Fibroblast of villous mesenchyme (primary cell): ENCODE measurements at regions not wholly inside any gene's neighbourhood (a gene's known extent, or its start where the extent isn't known, plus 50 kb on each side); places are given as distances from the start of the nearest gene placed in this dataset.

Experiments
- DNase-seq: peaks from one replicate; pipeline ENCODE4 v3.0.0-alpha.2; 2010; ENCODE audit warnings: low read depth
- H3K4me3 ChIP-seq: 2 replicates; pipeline ENCODE4 v1.5.1; 2011; ENCODE audit warnings: low read depth, mild to moderate bottlenecking, low read length
- TF ChIP-seq, protein P1 (sequence below): IDR thresholded peaks from 2 replicates; pipeline ENCODE4 v1.5.1; 2012; ENCODE audit warnings: low read depth, mild to moderate bottlenecking, low read length; ENCODE audit not compliant: insufficient read depth

DNA sequence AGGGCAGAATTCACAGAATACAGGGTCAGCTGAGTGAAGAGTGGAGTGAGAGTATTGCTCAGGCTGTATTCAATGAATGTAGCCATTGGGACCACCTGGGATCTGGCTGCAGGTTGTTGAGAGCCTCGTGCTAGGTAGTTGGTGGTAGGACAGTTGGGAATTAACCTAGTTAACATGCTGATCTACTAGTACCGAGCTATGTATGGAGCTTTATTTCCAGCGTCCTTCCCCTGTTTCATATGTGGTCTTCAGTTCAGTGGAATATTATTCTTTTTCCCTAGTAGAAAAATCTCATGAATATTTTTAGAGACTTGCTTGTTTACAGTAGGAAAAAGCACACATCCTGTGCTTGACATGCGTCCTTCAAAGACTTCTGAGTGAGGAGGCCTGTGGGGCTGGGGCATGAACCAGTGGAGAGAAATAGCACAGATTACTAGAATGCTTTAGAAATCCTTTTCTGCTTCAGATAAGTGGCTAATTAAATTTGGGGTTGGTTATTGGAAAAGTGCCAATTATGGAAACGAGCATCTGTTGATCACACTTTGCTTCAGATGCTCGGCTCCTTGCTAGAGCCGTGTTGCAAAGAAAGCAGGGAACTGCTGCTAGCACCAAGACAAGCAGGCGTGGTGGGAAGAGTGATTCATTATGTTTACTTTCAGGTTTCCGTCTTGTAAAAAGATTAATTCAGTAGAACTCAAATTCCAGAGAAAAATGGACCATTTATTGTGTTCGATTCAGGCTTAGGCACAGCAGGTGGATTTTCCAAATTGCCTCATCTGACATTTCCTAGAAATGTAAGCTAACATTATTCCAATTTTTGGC is 53.6 kb downstream of the ARF6 start:
- H3K4me3 ChIP-seq: no peak overlapping the region
- DNase-seq: peak; percentile 85
- TF ChIP-seq, protein P1, sequence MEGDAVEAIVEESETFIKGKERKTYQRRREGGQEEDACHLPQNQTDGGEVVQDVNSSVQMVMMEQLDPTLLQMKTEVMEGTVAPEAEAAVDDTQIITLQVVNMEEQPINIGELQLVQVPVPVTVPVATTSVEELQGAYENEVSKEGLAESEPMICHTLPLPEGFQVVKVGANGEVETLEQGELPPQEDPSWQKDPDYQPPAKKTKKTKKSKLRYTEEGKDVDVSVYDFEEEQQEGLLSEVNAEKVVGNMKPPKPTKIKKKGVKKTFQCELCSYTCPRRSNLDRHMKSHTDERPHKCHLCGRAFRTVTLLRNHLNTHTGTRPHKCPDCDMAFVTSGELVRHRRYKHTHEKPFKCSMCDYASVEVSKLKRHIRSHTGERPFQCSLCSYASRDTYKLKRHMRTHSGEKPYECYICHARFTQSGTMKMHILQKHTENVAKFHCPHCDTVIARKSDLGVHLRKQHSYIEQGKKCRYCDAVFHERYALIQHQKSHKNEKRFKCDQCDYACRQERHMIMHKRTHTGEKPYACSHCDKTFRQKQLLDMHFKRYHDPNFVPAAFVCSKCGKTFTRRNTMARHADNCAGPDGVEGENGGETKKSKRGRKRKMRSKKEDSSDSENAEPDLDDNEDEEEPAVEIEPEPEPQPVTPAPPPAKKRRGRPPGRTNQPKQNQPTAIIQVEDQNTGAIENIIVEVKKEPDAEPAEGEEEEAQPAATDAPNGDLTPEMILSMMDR: no peak

DNA sequence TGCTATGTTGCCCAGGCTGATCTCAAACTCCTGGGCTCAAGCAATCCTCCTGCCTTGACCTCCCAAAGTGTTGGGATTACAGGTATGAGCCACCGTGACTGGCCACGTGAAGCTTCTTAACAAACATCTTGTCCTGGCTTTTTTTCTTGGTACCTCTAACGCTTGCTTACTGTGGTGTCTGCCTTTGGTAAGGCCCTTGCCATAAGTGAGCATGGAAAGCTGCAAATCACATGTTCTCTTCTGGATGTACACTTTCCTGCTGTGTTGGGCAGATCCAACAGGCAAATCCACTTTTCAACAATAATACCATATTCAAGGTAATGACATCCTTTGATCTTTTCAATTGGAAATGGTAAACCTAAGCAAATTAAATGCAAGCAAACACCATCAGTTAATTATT is 54.6 kb downstream of the ARF6 start:
- H3K4me3 ChIP-seq: no peak overlapping the region
- TF ChIP-seq, protein P1: no peak
- DNase-seq: no peak

DNA sequence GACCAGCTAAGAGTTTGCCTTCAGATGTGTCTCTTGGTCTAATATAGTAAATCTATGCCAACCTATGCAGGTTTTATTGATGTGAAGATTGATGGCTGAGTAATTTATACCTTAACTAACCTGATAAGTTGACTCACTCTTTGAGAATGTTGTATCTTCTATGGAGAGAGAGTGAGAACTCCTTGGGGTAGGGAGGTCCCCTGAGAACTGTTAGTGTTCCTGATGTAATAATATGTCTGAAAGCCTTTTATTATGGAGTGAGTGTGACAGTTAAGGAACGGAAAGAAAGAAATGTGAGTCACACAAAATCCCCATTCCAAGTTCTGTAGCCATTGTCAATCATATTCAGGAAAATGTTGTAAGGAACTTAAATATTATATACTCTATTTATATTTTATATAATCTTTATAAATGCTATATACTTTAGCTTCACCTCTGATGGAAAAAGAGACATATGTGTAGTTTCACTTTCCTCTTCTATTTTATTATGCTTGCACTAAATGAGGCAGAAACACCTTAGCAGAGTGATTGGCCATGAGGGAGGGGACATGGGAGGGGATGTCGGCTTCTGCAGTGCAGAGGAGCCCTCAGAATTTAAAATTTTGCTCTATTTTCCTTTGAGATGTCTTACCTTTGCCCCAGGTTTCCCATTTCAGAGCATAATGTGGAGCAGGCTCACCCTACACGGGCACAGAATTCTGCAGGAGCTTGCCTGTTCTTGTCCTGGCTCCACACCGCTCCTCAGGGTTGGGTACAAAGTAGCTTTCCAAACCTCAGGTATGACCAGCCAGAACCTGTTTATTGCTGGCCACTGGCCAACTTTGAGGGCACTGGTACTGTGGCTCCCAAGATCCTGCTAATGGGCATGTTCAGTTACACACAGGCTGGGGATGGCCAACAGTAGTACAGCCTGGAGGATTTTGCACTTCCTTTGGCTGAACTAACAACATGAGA is 57.7 kb downstream of the ARF6 start:
- TF ChIP-seq, protein P1: no peak
- no peak overlapping the region for H3K4me3 ChIP-seq
- no peak for DNase-seq

DNA sequence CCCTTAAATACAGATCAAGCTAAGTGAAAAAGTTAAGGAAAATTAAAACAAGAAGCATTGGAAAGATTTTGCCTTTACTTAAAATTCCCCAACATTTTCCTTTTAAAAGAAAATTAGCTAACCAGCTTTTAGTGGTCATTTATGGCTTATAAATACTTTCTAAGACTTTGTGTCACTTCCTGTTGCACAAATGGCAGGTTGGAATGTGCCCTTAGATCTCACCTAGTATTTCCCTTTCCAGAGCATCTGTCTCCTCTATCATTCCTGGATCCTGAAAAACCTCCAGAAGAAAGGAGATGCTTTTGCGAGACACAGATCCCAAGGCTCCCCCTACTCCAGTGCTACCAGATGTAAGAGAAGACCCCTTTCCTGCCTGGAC is 58.3 kb downstream of the ARF6 start:
- TF ChIP-seq, protein P1: no peak
- no peak overlapping the region for H3K4me3 ChIP-seq
- no peak for DNase-seq

DNA sequence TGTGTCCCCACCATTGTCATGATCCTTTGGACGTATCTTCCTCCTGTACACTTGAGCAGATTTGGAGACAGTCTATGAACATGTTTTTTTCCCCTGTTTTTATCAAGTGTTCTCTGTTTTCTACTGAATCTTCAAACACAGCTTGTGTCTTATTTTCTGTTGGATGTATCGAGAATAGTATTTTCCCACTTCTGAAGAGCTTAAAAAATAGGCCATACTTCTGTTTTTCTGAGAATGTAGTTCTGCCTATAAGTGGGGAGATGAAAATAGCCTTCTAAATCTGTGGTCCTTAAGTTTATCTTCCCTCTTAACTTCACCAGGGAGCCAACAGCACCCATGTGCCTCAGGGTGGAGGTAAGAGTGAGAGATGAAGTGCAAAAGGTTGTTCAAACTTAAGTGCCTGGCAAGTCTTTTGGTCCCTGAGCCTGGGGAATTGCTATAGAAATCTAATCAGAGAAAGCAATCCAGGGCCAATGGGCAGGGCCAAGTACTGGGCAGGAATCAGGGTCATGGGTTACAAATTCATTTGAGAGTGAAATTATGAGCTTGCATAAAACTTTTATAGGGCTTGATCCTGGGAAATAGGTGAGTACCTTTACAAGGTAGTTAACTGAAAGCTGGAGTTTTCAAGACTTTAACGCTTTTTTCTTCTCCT is 58.9 kb downstream of the ARF6 start:
- TF ChIP-seq, protein P1: no peak
- H3K4me3 ChIP-seq: no peak overlapping the region
- no peak for DNase-seq

DNA sequence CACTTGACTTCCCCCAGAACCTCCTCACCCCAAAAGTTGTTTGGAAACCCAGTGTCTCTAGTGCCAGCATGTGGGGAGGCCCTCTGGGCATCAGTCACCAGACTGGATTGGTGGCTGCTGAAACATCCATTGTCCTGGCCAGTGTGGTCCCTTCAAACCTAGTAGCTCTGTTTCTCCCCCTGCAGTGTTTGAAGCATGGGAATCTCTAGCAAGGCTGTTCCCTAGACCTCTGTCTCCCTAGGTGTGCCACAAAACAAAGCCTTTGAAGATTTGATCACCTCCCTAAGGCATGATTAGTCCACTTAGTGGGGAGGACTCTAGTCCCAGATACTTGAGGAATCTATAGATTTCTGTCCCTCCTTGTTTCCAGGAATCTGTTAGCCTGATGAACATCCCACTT is 60.3 kb downstream of the ARF6 start:
- no peak for DNase-seq
- TF ChIP-seq, protein P1: no peak

More for the DNA sequence above, 60.3 kb downstream of the ARF6 start:
- no peak overlapping the region for H3K4me3 ChIP-seq
